M059J (cell line): ENCODE measurements at regions not wholly inside any gene's neighbourhood (a gene's known extent, or its start where the extent isn't known, plus 50 kb on each side); places are given as distances from the start of the nearest gene placed in this dataset.

Experiments
- DNase-seq: peaks from one replicate; pipeline ENCODE4 v3.0.0-alpha.2; 2012; ENCODE audit warnings: low read depth

DNA sequence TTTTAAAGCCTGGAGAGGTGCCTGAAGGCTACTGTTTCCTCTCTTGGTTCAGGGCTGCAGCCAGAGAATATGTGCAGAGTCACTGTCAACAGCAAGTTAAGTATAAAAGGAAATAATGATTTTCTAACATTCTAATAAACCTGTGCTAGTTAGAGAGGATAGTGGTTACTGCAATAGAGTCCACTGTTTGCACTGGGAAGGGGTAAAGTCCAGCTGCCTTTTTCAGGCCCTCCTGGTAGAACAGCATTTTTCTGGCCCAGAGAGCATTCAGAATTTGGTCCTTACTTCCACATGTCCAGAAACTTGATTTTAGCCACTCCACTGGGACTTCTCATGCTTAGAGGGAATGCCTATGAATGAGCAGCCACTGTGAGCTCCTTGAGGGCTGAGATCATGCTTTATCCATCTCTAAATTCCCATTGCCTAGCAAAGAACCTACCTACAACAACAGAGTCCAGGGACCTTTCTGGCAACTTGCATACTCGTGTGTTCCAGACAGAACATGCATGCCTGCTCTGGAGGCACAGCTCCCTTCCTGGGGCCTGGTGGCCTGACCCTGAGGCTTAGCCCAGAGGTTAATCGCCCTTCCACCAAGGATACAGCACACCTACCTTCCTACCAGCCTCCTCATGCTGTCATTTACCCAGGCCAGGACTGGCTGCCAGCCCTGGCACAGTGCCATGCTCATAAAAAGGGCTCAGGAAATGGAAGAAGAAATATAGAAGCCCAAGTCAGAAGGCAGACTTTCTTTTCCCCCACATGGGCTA, 50.3 kb upstream of the ATP13A3 start:
- DNase-seq = peak; percentile 86
